ENCODE measurements at regions not wholly inside any gene's neighbourhood (a gene's known extent, or its start where the extent isn't known, plus 50 kb on each side); places are given as distances from the start of the nearest gene placed in this dataset.

GRCh38 chr10:123538401-123539320 is 127.5 kb upstream of the GPR26 start:
- TF ChIP-seq, protein P1, sequence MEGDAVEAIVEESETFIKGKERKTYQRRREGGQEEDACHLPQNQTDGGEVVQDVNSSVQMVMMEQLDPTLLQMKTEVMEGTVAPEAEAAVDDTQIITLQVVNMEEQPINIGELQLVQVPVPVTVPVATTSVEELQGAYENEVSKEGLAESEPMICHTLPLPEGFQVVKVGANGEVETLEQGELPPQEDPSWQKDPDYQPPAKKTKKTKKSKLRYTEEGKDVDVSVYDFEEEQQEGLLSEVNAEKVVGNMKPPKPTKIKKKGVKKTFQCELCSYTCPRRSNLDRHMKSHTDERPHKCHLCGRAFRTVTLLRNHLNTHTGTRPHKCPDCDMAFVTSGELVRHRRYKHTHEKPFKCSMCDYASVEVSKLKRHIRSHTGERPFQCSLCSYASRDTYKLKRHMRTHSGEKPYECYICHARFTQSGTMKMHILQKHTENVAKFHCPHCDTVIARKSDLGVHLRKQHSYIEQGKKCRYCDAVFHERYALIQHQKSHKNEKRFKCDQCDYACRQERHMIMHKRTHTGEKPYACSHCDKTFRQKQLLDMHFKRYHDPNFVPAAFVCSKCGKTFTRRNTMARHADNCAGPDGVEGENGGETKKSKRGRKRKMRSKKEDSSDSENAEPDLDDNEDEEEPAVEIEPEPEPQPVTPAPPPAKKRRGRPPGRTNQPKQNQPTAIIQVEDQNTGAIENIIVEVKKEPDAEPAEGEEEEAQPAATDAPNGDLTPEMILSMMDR (IDR thresholded peaks at IDR 0.05): no peak
- TF ChIP-seq POLR2A (IDR thresholded peaks at IDR 0.05): no peak

Measured in lower leg skin (tissue), 3 donors.